ENCODE measurements at regions not wholly inside any gene's neighbourhood (a gene's known extent, or its start where the extent isn't known, plus 50 kb on each side); places are given as distances from the start of the nearest gene placed in this dataset.

GRCh38 chr17:13986855-13987254, 82.4 kb upstream of the COX10 start:
- TF ChIP-seq CTCF (IDR thresholded peaks at IDR 0.05) (no peak), POLR2A (IDR thresholded peaks at IDR 0.05) (no peak), EP300 (IDR thresholded peaks at IDR 0.05) (no peak)

Measured in gastroesophageal sphincter (tissue), 3 donors.